Gastrocnemius medialis (tissue), 4 donors: ENCODE measurements at regions not wholly inside any gene's neighbourhood (a gene's known extent, or its start where the extent isn't known, plus 50 kb on each side); places are given as distances from the start of the nearest gene placed in this dataset.

Experiments used
- ATAC-seq, 2 donors: fragments of 150-250 bp; one replicate each; pipeline ENCODE4 v1.9.1; 2016
- DNase-seq, 2 donors: peaks; one replicate each; pipeline ENCODE4 v3.0.0-alpha.2; 2019
- H3K27ac ChIP-seq, 4 donors: fragments of 200-600 bp; sonication (generic); 1 replicate in 1 of 4; 2 replicates in 3 of 4; pipeline ENCODE4 v1.5.1; 2016 to 2018; ENCODE audit warnings: mild to moderate bottlenecking in 2 of 4, moderate library complexity in 1 of 4
- H3K27me3 ChIP-seq, 3 donors: fragments of 200-600 bp; sonication (generic) in 2 of 3; 1 replicate in 1 of 3; 2 replicates in 2 of 3; pipeline versions ENCODE4 v1.5.1 to v1.6.0; 2016 to 2019; ENCODE audit warnings: mild to moderate bottlenecking in 1 of 3, moderate library complexity in 1 of 3
- H3K36me3 ChIP-seq, 2 donors: fragments of 200-600 bp; sonication (generic) in 1 of 2; one replicate each; pipeline ENCODE4 v1.5.1; 2017 to 2018
- H3K4me1 ChIP-seq, 2 donors: fragments of 200-600 bp; sonication (generic) in 1 of 2; one replicate each; pipeline ENCODE4 v1.5.1; 2016 to 2017; ENCODE audit warnings: mild to moderate bottlenecking in 2 of 2
- H3K4me3 ChIP-seq, 4 donors: fragments of 200-600 bp; sonication (generic) in 3 of 4; 1 replicate in 1 of 4; 2 replicates in 3 of 4; pipeline ENCODE4 v1.5.1; 2016 to 2019; ENCODE audit warnings: mild to moderate bottlenecking in 2 of 4
- H3K9me3 ChIP-seq, 3 donors: fragments of 200-600 bp; sonication (generic) in 2 of 3; 1 replicate in 1 of 3; 2 replicates in 2 of 3; pipeline ENCODE4 v1.5.1; 2016 to 2019
- POLR2A ChIP-seq, 2 donors: fragments of 450-650 bp; IDR thresholded peaks; one replicate each; pipeline ENCODE4 v1.6.1; 2017; ENCODE audit warnings: antibody characterized with exemption in 2 of 2, mild to moderate bottlenecking in 2 of 2, moderate library complexity in 2 of 2
- in situ Hi-C, 4 donors: fragments of 200-750 bp; cut with MboI; loops; one replicate each; pipeline versions ENCODE4 v1.15.0 to v1.8.0; 2017; ENCODE audit warnings: low sequenced_read_pairs in 4 of 4
- intact Hi-C: fragments of 100-400 bp; cut with DNase I; formaldehyde crosslinking; loops from one replicate; pipeline ENCODE4 v1.15.1; 2023; ENCODE audit warnings: low total_unique reads
- TF ChIP-seq, protein P1 (sequence below), 5 experiments: fragments of 450-650 bp in 3 of 5; fragments of 200-600 bp in 2 of 5; sonication (generic) in 2 of 5; IDR thresholded peaks in 4 of 5; conservative IDR thresholded peaks in 1 of 5; 1 replicate in 4 of 5; 2 replicates in 1 of 5; pipeline ENCODE4 v1.5.1; 2016 to 2019; ENCODE audit warnings: antibody characterized with exemption in 5 of 5, mild to moderate bottlenecking in 3 of 5, moderate library complexity in 3 of 5

GRCh38 chr10:1961989-1962388, 224.7 kb upstream of the ADARB2 start:
- ATAC-seq (no peak), DNase-seq (no peak)
- H3K27me3 ChIP-seq, result no peaks in the 10 kb centered on the region
- no peak overlapping the region for H3K4me3 ChIP-seq
- no peaks in the 10 kb centered on the region for H3K4me1 ChIP-seq
- in situ Hi-C loops (no loop called here), intact Hi-C loops (no loop called here)
- H3K36me3 ChIP-seq, result no peaks in the 10 kb centered on the region
- H3K27ac ChIP-seq, result no peak overlapping the region
- TF ChIP-seq, protein P1, sequence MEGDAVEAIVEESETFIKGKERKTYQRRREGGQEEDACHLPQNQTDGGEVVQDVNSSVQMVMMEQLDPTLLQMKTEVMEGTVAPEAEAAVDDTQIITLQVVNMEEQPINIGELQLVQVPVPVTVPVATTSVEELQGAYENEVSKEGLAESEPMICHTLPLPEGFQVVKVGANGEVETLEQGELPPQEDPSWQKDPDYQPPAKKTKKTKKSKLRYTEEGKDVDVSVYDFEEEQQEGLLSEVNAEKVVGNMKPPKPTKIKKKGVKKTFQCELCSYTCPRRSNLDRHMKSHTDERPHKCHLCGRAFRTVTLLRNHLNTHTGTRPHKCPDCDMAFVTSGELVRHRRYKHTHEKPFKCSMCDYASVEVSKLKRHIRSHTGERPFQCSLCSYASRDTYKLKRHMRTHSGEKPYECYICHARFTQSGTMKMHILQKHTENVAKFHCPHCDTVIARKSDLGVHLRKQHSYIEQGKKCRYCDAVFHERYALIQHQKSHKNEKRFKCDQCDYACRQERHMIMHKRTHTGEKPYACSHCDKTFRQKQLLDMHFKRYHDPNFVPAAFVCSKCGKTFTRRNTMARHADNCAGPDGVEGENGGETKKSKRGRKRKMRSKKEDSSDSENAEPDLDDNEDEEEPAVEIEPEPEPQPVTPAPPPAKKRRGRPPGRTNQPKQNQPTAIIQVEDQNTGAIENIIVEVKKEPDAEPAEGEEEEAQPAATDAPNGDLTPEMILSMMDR (IDR thresholded peaks at IDR 0.05 in 4 of 5, conservative IDR thresholded peaks at IDR 0.05 in 1 of 5), result no peak
- no peak for TF ChIP-seq POLR2A (IDR thresholded peaks at IDR 0.05)
- H3K9me3 ChIP-seq, result no peaks in the 10 kb centered on the region

GRCh38 chr10:1960982-1961381, 223.7 kb upstream of the ADARB2 start:
- no peak for ATAC-seq

GRCh38 chr10:1957057-1957456, 219.7 kb upstream of the ADARB2 start:
- Histone ChIP-seq H3K27ac (no peak overlapping the region), H3K36me3 (no peaks in the 10 kb centered on the region), H3K4me3 (no peak overlapping the region), H3K4me1 (no peaks in the 10 kb centered on the region), H3K27me3 (no peaks in the 10 kb centered on the region), H3K9me3 (no peaks in the 10 kb centered on the region)
- TF ChIP-seq POLR2A (IDR thresholded peaks at IDR 0.05), result no peak
- TF ChIP-seq, protein P1 (IDR thresholded peaks at IDR 0.05 in 4 of 5, conservative IDR thresholded peaks at IDR 0.05 in 1 of 5), result no peak
- in situ Hi-C loops (no loop called here), intact Hi-C loops (no loop called here)
- DNase-seq, result no peak
- ATAC-seq, result no peak

More at GRCh38 chr10:1960982-1961381, 223.7 kb upstream of the ADARB2 start:
- H3K4me1 ChIP-seq, result no peaks in the 10 kb centered on the region
- H3K9me3 ChIP-seq, result no peaks in the 10 kb centered on the region
- H3K36me3 ChIP-seq, result no peaks in the 10 kb centered on the region
- no peak for DNase-seq
- in situ Hi-C loops (no loop called here), intact Hi-C loops (no loop called here)
- no peak overlapping the region for H3K4me3 ChIP-seq
- H3K27ac ChIP-seq, result no peak overlapping the region
- no peak for TF ChIP-seq POLR2A (IDR thresholded peaks at IDR 0.05)
- TF ChIP-seq, protein P1 (IDR thresholded peaks at IDR 0.05 in 4 of 5, conservative IDR thresholded peaks at IDR 0.05 in 1 of 5), result no peak
- H3K27me3 ChIP-seq, result no peaks in the 10 kb centered on the region

GRCh38 chr10:1954300-1954699, 217.0 kb upstream of the ADARB2 start:
- intact Hi-C loops (no loop called here), in situ Hi-C loops (no loop called here)
- no peaks in the 10 kb centered on the region for H3K36me3 ChIP-seq
- no peak for ATAC-seq
- H3K27ac ChIP-seq, result no peak overlapping the region
- H3K9me3 ChIP-seq, result no peaks in the 10 kb centered on the region
- H3K4me3 ChIP-seq, result no peak overlapping the region
- no peaks in the 10 kb centered on the region for H3K4me1 ChIP-seq
- DNase-seq, result no peak
- no peaks in the 10 kb centered on the region for H3K27me3 ChIP-seq
- TF ChIP-seq, protein P1 (IDR thresholded peaks at IDR 0.05 in 4 of 5, conservative IDR thresholded peaks at IDR 0.05 in 1 of 5), result no peak
- no peak for TF ChIP-seq POLR2A (IDR thresholded peaks at IDR 0.05)
